Spleen (tissue), 11 donors: ENCODE measurements at regions not wholly inside any gene's neighbourhood (a gene's known extent, or its start where the extent isn't known, plus 50 kb on each side); places are given as distances from the start of the nearest gene placed in this dataset.
A peak's percentile ranks its signal among the peaks of the same experiment; 100 is the strongest.
"Not testable (repeated sequence)": the region's sequence is repeated elsewhere in the genome, so short reads cannot be mapped to it uniquely, and the experiment has no call there.

Source experiments
- DNase-seq: peaks from one replicate; pipeline ENCODE4 v3.0.0-alpha.2; 2020
- H3K27ac ChIP-seq, 8 donors: fragments of 200-600 bp; sonication (generic) in 7 of 8; 1 replicate in 4 of 8; 2 replicates in 4 of 8; pipeline versions ENCODE4 v1.5.0 to v1.8.0; 2016 to 2021; ENCODE audit warnings: inconsistent platforms in 4 of 8, mild to moderate bottlenecking in 4 of 8, moderate library complexity in 1 of 8
- H3K27me3 ChIP-seq, 7 donors: fragments of 200-600 bp; sonication (generic) in 6 of 7; replicated peaks in 1 of 7; 1 replicate in 4 of 7; 2 replicates in 3 of 7; pipeline versions ENCODE4 v1.5.0 to v1.8.0; 2016 to 2021; ENCODE audit warnings: inconsistent platforms in 3 of 7, mild to moderate bottlenecking in 1 of 7
- H3K36me3 ChIP-seq, 6 donors: fragments of 200-600 bp; sonication (generic) in 5 of 6; 1 replicate in 4 of 6; 2 replicates in 2 of 6; pipeline versions ENCODE4 v1.5.0 to v1.8.0; 2016 to 2021; ENCODE audit warnings: inconsistent platforms in 2 of 6
- H3K4me1 ChIP-seq, 6 donors: fragments of 200-600 bp; sonication (generic) in 5 of 6; 1 replicate in 3 of 6; 2 replicates in 3 of 6; pipeline versions ENCODE4 v1.5.0 to v1.8.0; 2016 to 2021; ENCODE audit warnings: inconsistent platforms in 3 of 6
- H3K4me3 ChIP-seq, 8 donors: fragments of 200-600 bp; sonication (generic) in 7 of 8; 1 replicate in 4 of 8; 2 replicates in 4 of 8; pipeline versions ENCODE4 v1.5.0 to v1.8.0; 2016 to 2021; ENCODE audit warnings: inconsistent platforms in 4 of 8, mild to moderate bottlenecking in 4 of 8, moderate library complexity in 2 of 8
- H3K9me3 ChIP-seq, 8 donors: fragments of 200-600 bp; sonication (generic) in 7 of 8; 1 replicate in 4 of 8; 2 replicates in 4 of 8; pipeline versions ENCODE4 v1.5.0 to v1.8.0; 2016 to 2021; ENCODE audit warnings: inconsistent platforms in 4 of 8
- CTCF ChIP-seq, 11 experiments: fragments of 200-600 bp in 7 of 11; fragments of 450-650 bp in 4 of 11; sonication (generic) in 4 of 11; IDR thresholded peaks in 8 of 11; conservative IDR thresholded peaks in 3 of 11; 1 replicate in 7 of 11; 2 replicates in 4 of 11; pipeline versions ENCODE4 v1.4.0 to v1.8.0; 2016 to 2021; ENCODE audit warnings: antibody characterized with exemption in 11 of 11, inconsistent platforms in 4 of 11, mild to moderate bottlenecking in 1 of 11
- POLR2A ChIP-seq, 3 donors: fragments of 450-650 bp; IDR thresholded peaks; one replicate each; pipeline ENCODE4 v1.5.1; 2017; ENCODE audit warnings: antibody characterized with exemption in 3 of 3, mild to moderate bottlenecking in 1 of 3
- POLR2AphosphoS5 ChIP-seq, 3 donors: sonication (generic); formaldehyde crosslinking; IDR thresholded peaks; one replicate each; pipeline ENCODE4 v1.5.1; 2017; ENCODE audit warnings: antibody characterized with exemption in 3 of 3
- WGBS, 5 donors: extraction: QIAGEN DNeasy Blood & Tissue Kit in 3 of 5; methylation state at CpG; one replicate each; pipeline versions ENCODE4 v1.1.5 to v1.1.7; 2013 to 2018; 5-methylcytosine and 5-hydroxymethylcytosine counted together
- intact Hi-C: fragments of 100-400 bp; cut with DNase I; formaldehyde crosslinking; loops from one replicate; pipeline ENCODE4 v1.15.0; 2023; ENCODE audit warnings: low total_unique reads
- donor health status: healthy with polysubstance abuse.
- donor health status: DM: no; HTN: no; CAD: no; lungs with moderate emphysema.
- donor health status: DM: no; HTN: no; CAD: no.
- donor health status: Bipolar disorder and iron deficiency.
- donor health status: healthy.
- donor health status: DM: no; HTN: no; CAD: no.
- donor health status: DM: yes; HTN: yes; CAD: no.

GRCh38 chr17:26775219-26775822 lies 518.6 kb upstream of the WSB1 start:
- 53 to 71% (median 57%) methylated on average over 82 to 83 of the region's 83 CpGs for WGBS, 5 donors
- H3K27ac ChIP-seq, result no peak overlapping the region
- TF ChIP-seq CTCF (IDR thresholded peaks at IDR 0.05 in 8 of 11, conservative IDR thresholded peaks at IDR 0.05 in 3 of 11) (no peak), POLR2A (IDR thresholded peaks at IDR 0.05) (no peak), POLR2AphosphoS5 (IDR thresholded peaks at IDR 0.05) (no peak)
- H3K36me3 ChIP-seq, result no peaks in the 10 kb centered on the region
- no peak for DNase-seq
- H3K9me3 ChIP-seq, result peaks cover 0 to 53% (median 36%) of the 10 kb centered on the region in 8 donors
- H3K4me1 ChIP-seq, result no peaks in the 10 kb centered on the region
- H3K4me3 ChIP-seq, result no peak overlapping the region
- peaks cover 0 to 46% (median 0%) of the 10 kb centered on the region in 7 donors for H3K27me3 ChIP-seq
- intact Hi-C loops, result no loop called here

- intact Hi-C loops, H3K27ac ChIP-seq, H3K4me3 ChIP-seq, H3K4me1 ChIP-seq, H3K36me3 ChIP-seq: not testable (repeated sequence)
- peaks cover 0 to 20% (median 0%) of the 10 kb centered on the region in 7 donors for H3K27me3 ChIP-seq
- peaks cover 0 to 73% (median 54%) of the 10 kb centered on the region in 8 donors for H3K9me3 ChIP-seq
- peak; percentile 56 for DNase-seq
- 72 to 87% (median 79%) methylated on average over 4 of the region's 4 CpGs for WGBS, 5 donors
Measured at GRCh38 chr17:26780187-26780814, 513.6 kb upstream of the WSB1 start.

GRCh38 chr17:26782153-26782552 lies 511.8 kb upstream of the WSB1 start:
- 71 to 77% (median 75%) methylated on average over 6 of the region's 6 CpGs for WGBS, 5 donors
- no peak overlapping the region for H3K4me3 ChIP-seq
- peaks cover 4 to 79% (median 66%) of the 10 kb centered on the region in 8 donors for H3K9me3 ChIP-seq
- no peaks in the 10 kb centered on the region for H3K4me1 ChIP-seq
- DNase-seq, result peak; percentile 39
- no peak overlapping the region for H3K27ac ChIP-seq
- no peaks in the 10 kb centered on the region for H3K36me3 ChIP-seq
- TF ChIP-seq POLR2A (IDR thresholded peaks at IDR 0.05) (no peak), CTCF (IDR thresholded peaks at IDR 0.05 in 8 of 11, conservative IDR thresholded peaks at IDR 0.05 in 3 of 11) (no peak), POLR2AphosphoS5 (IDR thresholded peaks at IDR 0.05) (no peak)
- H3K27me3 ChIP-seq, result peaks cover 0 to 8% (median 0%) of the 10 kb centered on the region in 7 donors
- intact Hi-C loops, result no loop called here

GRCh38 chr17:26792486-26792885 lies 501.4 kb upstream of the WSB1 start:
- no peak overlapping the region for H3K4me3 ChIP-seq
- TF ChIP-seq CTCF (IDR thresholded peaks at IDR 0.05 in 8 of 11, conservative IDR thresholded peaks at IDR 0.05 in 3 of 11), result no peak
- no peak for TF ChIP-seq POLR2AphosphoS5 (IDR thresholded peaks at IDR 0.05)
- no peak for TF ChIP-seq POLR2A (IDR thresholded peaks at IDR 0.05)
- H3K9me3 ChIP-seq, result peaks cover 10 to 100% (median 100%) of the 10 kb centered on the region in 8 donors
- H3K4me1 ChIP-seq, result no peaks in the 10 kb centered on the region
- intact Hi-C loops, result no loop called here
- H3K27me3 ChIP-seq, result no peaks in the 10 kb centered on the region
- 85 to 88% (median 86%) methylated on average over 12 of the region's 12 CpGs for whole genome bisulfite sequencing, 5 donors
- no peak for DNase-seq
- no peaks in the 10 kb centered on the region for H3K36me3 ChIP-seq
- H3K27ac ChIP-seq, result no peak overlapping the region
